GM23338 (cell line): ENCODE measurements at regions not wholly inside any gene's neighbourhood (a gene's known extent, or its start where the extent isn't known, plus 50 kb on each side); places are given as distances from the start of the nearest gene placed in this dataset.

Source experiments
- ATAC-seq: fragments of 200-7000 bp; cut with Tn5 transposase; 3 replicates; pipeline ENCODE4 v1.9.1; 2020
- DNase-seq: peaks from one replicate; pipeline ENCODE4 v3.0.0-alpha.2; 2015; ENCODE audit warnings: low spot score
- H2AFZ ChIP-seq: fragments of 200-600 bp; sonication (generic); 2 replicates; pipeline ENCODE4 v1.8.0; 2016; ENCODE audit warnings: antibody characterized with exemption, mild to moderate bottlenecking, moderate library complexity
- H3F3A ChIP-seq: fragments of 200-600 bp; sonication (generic); replicated peaks from 2 replicates; pipeline ENCODE4 v1.8.0; 2017; ENCODE audit warnings: antibody characterized with exemption, mixed run types, low read depth
- H3K27ac ChIP-seq: fragments of 200-600 bp; sonication (generic); 2 replicates; pipeline ENCODE4 v1.6.1; 2016; ENCODE audit warnings: low read depth
- H3K27me3 ChIP-seq: fragments of 200-600 bp; sonication (generic); 2 replicates; pipeline ENCODE4 v1.8.0; 2016; ENCODE audit warnings: mild to moderate bottlenecking, mixed run types, moderate library complexity; ENCODE audit not compliant: insufficient read depth
- H3K36me3 ChIP-seq: fragments of 200-600 bp; sonication (generic); 2 replicates; pipeline ENCODE4 v1.8.0; 2016; ENCODE audit warnings: mild to moderate bottlenecking; ENCODE audit not compliant: insufficient read depth
- H3K4me1 ChIP-seq: fragments of 200-600 bp; sonication (generic); 2 replicates; pipeline ENCODE4 v1.8.0; 2016; ENCODE audit warnings: mild to moderate bottlenecking, moderate library complexity; ENCODE audit not compliant: insufficient read depth
- H3K4me2 ChIP-seq: fragments of 200-600 bp; sonication (generic); 2 replicates; pipeline ENCODE4 v1.7.1; 2017; ENCODE audit warnings: mixed run types
- H3K4me3 ChIP-seq: fragments of 200-600 bp; sonication (generic); 2 replicates; pipeline ENCODE4 v1.6.1; 2016; ENCODE audit warnings: mixed run types
- H3K79me2 ChIP-seq: fragments of 200-600 bp; sonication (generic); replicated peaks from 2 replicates; pipeline ENCODE4 v1.8.0; 2017; ENCODE audit warnings: mild to moderate bottlenecking; ENCODE audit not compliant: insufficient read depth
- H3K9me2 ChIP-seq: fragments of 200-600 bp; sonication (generic); 2 replicates; pipeline ENCODE4 v1.8.0; 2017; ENCODE audit not compliant: insufficient read depth
- H4K20me1 ChIP-seq: fragments of 200-600 bp; sonication (generic); replicated peaks from 2 replicates; pipeline ENCODE4 v1.8.0; 2017; ENCODE audit warnings: mild to moderate bottlenecking; ENCODE audit not compliant: insufficient read depth
- H3K27ac Mint-ChIP-seq: 2 replicates; pipeline ENCODE4 v1.8.0; 2020; ENCODE audit warnings: inconsistent platforms, mild to moderate bottlenecking, moderate library complexity, mixed read lengths
- H3K27me3 Mint-ChIP-seq: 3 replicates; pipeline ENCODE4 v1.8.0; 2022; ENCODE audit warnings: low read depth, mild to moderate bottlenecking, moderate library complexity, mixed read lengths, inconsistent platforms; ENCODE audit not compliant: insufficient read depth, poor library complexity
- H3K36me3 Mint-ChIP-seq: 3 replicates; pipeline ENCODE4 v1.8.0; 2021; ENCODE audit warnings: low read depth, mild to moderate bottlenecking, inconsistent platforms, moderate library complexity, mixed read lengths
- H3K4me1 Mint-ChIP-seq: 3 replicates; pipeline ENCODE4 v1.8.0; 2020; ENCODE audit warnings: mild to moderate bottlenecking, inconsistent platforms, mixed read lengths
- H3K4me3 Mint-ChIP-seq: 3 replicates; pipeline ENCODE4 v1.8.0; 2021; ENCODE audit warnings: moderate library complexity, mild to moderate bottlenecking, inconsistent platforms, mixed read lengths
- H3K9me3 Mint-ChIP-seq: 3 replicates; pipeline ENCODE4 v1.8.0; 2020; ENCODE audit warnings: moderate library complexity, mild to moderate bottlenecking, inconsistent platforms, mixed read lengths
- CREB1 ChIP-seq: fragments of 250-450 bp; sonication (Bioruptor Pico); IDR thresholded peaks from 2 replicates; pipeline ENCODE4 v1.5.0; 2020; ENCODE audit warnings: low read depth, mild to moderate bottlenecking, moderate library complexity
- ETS1 ChIP-seq: IDR thresholded peaks from 2 replicates; pipeline ENCODE4 v1.6.1; 2016; ENCODE audit warnings: antibody characterized with exemption
- EZH2 ChIP-seq: fragments of 200-600 bp; sonication (generic); IDR thresholded peaks from one replicate; pipeline ENCODE4 v1.8.0; 2017; ENCODE audit warnings: antibody characterized with exemption, mild to moderate bottlenecking, low read depth; ENCODE audit not compliant: unreplicated experiment
- EZH2phosphoT487 ChIP-seq: fragments of 200-600 bp; sonication (generic); IDR thresholded peaks from one replicate; pipeline ENCODE4 v1.8.1; 2018; ENCODE audit warnings: antibody characterized with exemption; ENCODE audit not compliant: unreplicated experiment
- NANOG ChIP-seq: IDR thresholded peaks from 2 replicates; pipeline ENCODE4 v1.6.1; 2016; ENCODE audit warnings: antibody characterized with exemption, borderline replicate concordance
- REST ChIP-seq: IDR thresholded peaks from one replicate; pipeline ENCODE4 v1.6.1; 2018; ENCODE audit warnings: antibody characterized with exemption; ENCODE audit not compliant: unreplicated experiment
- STAT1 ChIP-seq: IDR thresholded peaks from one replicate; pipeline ENCODE4 v1.6.1; 2016; ENCODE audit warnings: antibody characterized with exemption; ENCODE audit not compliant: unreplicated experiment
- ZNF114 ChIP-seq: fragments of 250-450 bp; sonication (Bioruptor Pico); IDR thresholded peaks from 2 replicates; pipeline ENCODE4 v1.5.0; 2020; ENCODE audit warnings: mild to moderate bottlenecking, moderate library complexity

DNA sequence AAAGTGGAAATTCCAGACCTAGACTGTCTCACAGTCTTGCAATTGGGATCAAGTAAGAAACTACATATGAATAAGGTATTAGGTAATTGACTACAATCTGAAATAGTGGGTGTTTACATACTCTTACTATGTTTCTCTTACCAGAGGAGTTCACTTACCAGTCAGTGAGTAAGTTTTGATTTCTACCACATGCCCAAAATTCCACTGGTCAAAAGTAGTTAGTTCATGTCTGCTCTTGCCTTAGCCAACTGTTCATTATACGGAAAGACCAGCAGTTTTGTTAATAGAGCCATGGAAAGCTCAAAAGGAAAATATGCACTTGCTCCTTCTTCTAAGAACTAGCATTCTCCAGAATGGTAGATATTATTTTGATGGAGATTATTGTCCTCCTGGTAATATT lies 490.8 kb downstream of the RFC3 start (continued):
- TF ChIP-seq STAT1 (no peak), REST (no peak), EZH2 (no peak), EZH2phosphoT487 (no peak)

DNA sequence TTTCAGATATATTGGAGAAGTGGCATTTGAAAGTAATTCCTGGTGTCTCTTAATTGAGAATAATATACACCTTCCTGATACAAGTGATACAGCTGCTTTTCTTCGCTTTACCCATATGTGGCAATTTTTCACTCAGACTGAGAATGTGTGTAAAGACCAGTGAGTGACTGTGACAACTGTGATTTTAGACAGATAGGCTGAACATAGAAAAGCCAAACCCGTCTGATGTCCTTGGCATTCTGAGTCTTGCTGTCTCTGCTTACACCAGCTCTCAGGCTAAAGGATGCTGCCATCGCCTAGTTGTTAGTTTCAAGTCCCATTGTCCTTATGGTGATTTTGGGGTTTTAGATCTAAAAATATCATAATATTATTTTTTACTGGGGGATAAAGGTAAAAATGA lies 492.6 kb downstream of the RFC3 start:
- no peaks in the 10 kb centered on the region for H3K4me1 ChIP-seq
- H3K79me2 ChIP-seq: no peaks in the 10 kb centered on the region
- no peaks in the 10 kb centered on the region for H3K27me3 ChIP-seq
- H3K4me3 ChIP-seq: no peak overlapping the region
- H3K27ac ChIP-seq: no peak overlapping the region
- DNase-seq: no peak
- H3K36me3 Mint-ChIP-seq: no peaks in the 10 kb centered on the region
- H3K9me2 ChIP-seq: peaks cover 8% of the 10 kb centered on the region
- H3K36me3 ChIP-seq: no peaks in the 10 kb centered on the region
- no peak overlapping the region for H3K4me3 Mint-ChIP-seq
- peaks cover 3% of the 10 kb centered on the region for H3K27me3 Mint-ChIP-seq
- no peaks in the 10 kb centered on the region for H3K9me3 Mint-ChIP-seq
- no peak overlapping the region for H2AFZ ChIP-seq
- no peak overlapping the region for H3K4me2 ChIP-seq
- ATAC-seq: no peak
- no peak overlapping the region for H3K27ac Mint-ChIP-seq
- no peaks in the 10 kb centered on the region for H3K4me1 Mint-ChIP-seq
- no peak for TF ChIP-seq CREB1 (CRISPR knock-in tag)
- no peak for TF ChIP-seq REST
- no peaks in the 10 kb centered on the region for H3F3A ChIP-seq
- no peaks in the 10 kb centered on the region for H4K20me1 ChIP-seq

DNA sequence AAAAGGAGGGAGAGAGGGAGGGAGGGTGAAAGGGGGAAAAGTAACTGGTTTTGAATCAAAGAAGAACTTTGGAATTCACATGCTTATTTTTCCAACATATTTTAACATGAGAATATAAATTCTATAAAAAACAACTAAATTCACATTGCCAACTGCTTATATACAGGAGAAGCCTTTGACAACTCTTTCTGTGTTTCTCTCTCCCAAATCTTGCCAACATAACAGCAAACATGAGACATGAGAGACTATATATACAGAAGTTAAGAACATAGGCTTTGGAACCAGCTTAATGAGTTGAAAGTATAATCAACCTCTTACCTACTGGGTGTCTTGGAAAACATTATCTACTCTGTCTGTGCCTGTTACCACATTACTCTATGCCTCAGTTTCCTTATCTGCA lies 493.3 kb downstream of the RFC3 start:
- Mint-ChIP-seq H3K36me3 (no peaks in the 10 kb centered on the region), H3K9me3 (no peaks in the 10 kb centered on the region), H3K27me3 (peaks cover 1% of the 10 kb centered on the region), H3K4me3 (no peak overlapping the region), H3K4me1 (no peaks in the 10 kb centered on the region), H3K27ac (no peak overlapping the region)
- Histone ChIP-seq H3K27me3 (no peaks in the 10 kb centered on the region), H3K4me1 (no peaks in the 10 kb centered on the region), H2AFZ (no peak overlapping the region), H3K4me3 (no peak overlapping the region), H3K79me2 (no peaks in the 10 kb centered on the region), H4K20me1 (no peaks in the 10 kb centered on the region), H3K9me2 (peaks cover 8% of the 10 kb centered on the region), H3K27ac (no peak overlapping the region), H3F3A (no peaks in the 10 kb centered on the region), H3K36me3 (no peaks in the 10 kb centered on the region), H3K4me2 (no peak overlapping the region)
- ATAC-seq (no peak), DNase-seq (no peak)
- no peak for TF ChIP-seq EZH2phosphoT487
- TF ChIP-seq NANOG: no peak
- no peak for TF ChIP-seq STAT1
- no peak for TF ChIP-seq ZNF114 (CRISPR knock-in tag)
- TF ChIP-seq ETS1: no peak
